HepG2 (cell line): ENCODE measurements at regions not wholly inside any gene's neighbourhood (a gene's known extent, or its start where the extent isn't known, plus 50 kb on each side); places are given as distances from the start of the nearest gene placed in this dataset.

Experiments
- ATAC-seq: fragments of 200-7000 bp; cut with Tn5 transposase; 3 replicates; pipeline ENCODE4 v1.9.1; 2020; ENCODE audit warnings: mild to moderate bottlenecking, moderate library complexity
- BruUV-seq: library from RNA; stranded (reverse); fragments of 400-500 nt; replicated peaks from 2 replicates; lab custom pipeline; 2021; lab: Mats Ljungman, UMichigan
- CTCF ChIA-PET: fragments of 300-600 bp; formaldehyde crosslinking; extraction: SDS; loops from one replicate; lab custom pipeline; 2021; ENCODE audit warnings: low total read pairs, inconsistent platforms, low intra/inter-chr PET ratio; lab: Yijun Ruan, JAX
- POLR2A ChIA-PET: fragments of 350-600 bp; sonication (Branson Sonifier 250); formaldehyde crosslinking; loops from one replicate; lab custom pipeline; 2020; ENCODE audit warnings: antibody characterized with exemption, inconsistent platforms; lab: Yijun Ruan, JAX
- DNase-seq: peaks from one replicate; pipeline ENCODE4 v3.0.0-alpha.2; 2015; ENCODE audit warnings: low spot score
- FAIRE-seq: peaks from 3 replicates; lab custom pipeline; 2011; peaks lifted over from hg19 to GRCh38; lab: Jason Lieb, UNC
- H2AFZ ChIP-seq: one replicate; pipeline ENCODE4 v1.6.1; 2011; ENCODE audit warnings: low read length, inconsistent platforms
- H3K27ac ChIP-seq: fragments of 300-600 bp; 3 replicates; pipeline ENCODE4 v1.8.0; 2011; ENCODE audit warnings: mixed run types, mild to moderate bottlenecking, mixed read lengths, low read length, inconsistent platforms; ENCODE audit not compliant: insufficient read depth; ENCODE audit errors: extremely low read length
- H3K27me3 ChIP-seq, 2 experiments: fragments of 200-600 bp in 1 of 2; 2 replicates in 1 of 2; 3 replicates in 1 of 2; pipeline versions ENCODE4 v1.6.0 to v1.8.0; 2011; ENCODE audit warnings: low read length in 2 of 2, mild to moderate bottlenecking in 2 of 2, moderate library complexity in 2 of 2, inconsistent platforms in 1 of 2; ENCODE audit not compliant: insufficient read depth in 2 of 2, control insufficient read depth in 1 of 2
- H3K36me3 ChIP-seq, 2 experiments: fragments of 200-600 bp in 1 of 2; replicated peaks in 1 of 2; 2 replicates in 1 of 2; 3 replicates in 1 of 2; pipeline versions ENCODE4 v1.5.1 to v1.8.0; 2011; ENCODE audit warnings: low read length in 2 of 2, inconsistent platforms in 1 of 2; ENCODE audit not compliant: insufficient read depth in 2 of 2, control insufficient read depth in 1 of 2
- H3K4me1 ChIP-seq: 2 replicates; pipeline ENCODE4 v1.5.1; 2012; ENCODE audit warnings: low read length, inconsistent platforms; ENCODE audit not compliant: insufficient read depth
- H3K4me2 ChIP-seq: 2 replicates; pipeline ENCODE4 v1.6.0; 2011; ENCODE audit warnings: low read depth, low read length, inconsistent platforms
- H3K4me3 ChIP-seq, 3 experiments: fragments of 200-600 bp in 1 of 3; sonication (generic), shearing (Covaris generic) in 1 of 3; replicated peaks in 1 of 3; 2 replicates each; pipeline ENCODE4 v1.5.1; 2011 to 2016; ENCODE audit warnings: low read length in 3 of 3, inconsistent platforms in 2 of 3, low read depth in 2 of 3, mild to moderate bottlenecking in 2 of 3, control low read depth in 1 of 3, mixed read lengths in 1 of 3; ENCODE audit not compliant: insufficient read depth in 1 of 3
- H3K79me2 ChIP-seq: one replicate; pipeline ENCODE4 v1.6.1; 2011; ENCODE audit warnings: low read length, inconsistent platforms; ENCODE audit not compliant: insufficient read depth
- H3K9ac ChIP-seq: 2 replicates; pipeline ENCODE4 v1.6.0; 2011; ENCODE audit warnings: mild to moderate bottlenecking, low read depth, low read length, inconsistent platforms; ENCODE audit not compliant: insufficient read depth
- H3K9me3 ChIP-seq: 2 replicates; pipeline ENCODE4 v1.5.1; 2012; ENCODE audit warnings: mild to moderate bottlenecking, low read length
- H4K20me1 ChIP-seq: 2 replicates; pipeline ENCODE4 v1.6.0; 2011; ENCODE audit warnings: inconsistent platforms, mild to moderate bottlenecking, low read length, moderate library complexity; ENCODE audit not compliant: insufficient read depth
- ETV5 ChIP-seq: IDR thresholded peaks from 2 replicates; pipeline ENCODE4 v1.6.1; 2018; ENCODE audit warnings: missing biosample characterization, missing genetic modification reagents, inconsistent platforms, borderline replicate concordance
- IKZF1 ChIP-seq: fragments of 450-650 bp; IDR thresholded peaks from 2 replicates; pipeline ENCODE4 v1.7.1; 2016
- MATR3 ChIP-seq: sonication (generic); formaldehyde crosslinking; IDR thresholded peaks from 2 replicates; pipeline ENCODE4 v1.4.0; 2020; ENCODE audit warnings: missing genetic modification reagents
- PLRG1 ChIP-seq: fragments of 450-650 bp; conservative IDR thresholded peaks from 2 replicates; pipeline ENCODE4 v1.6.1; 2016
- REXO4 ChIP-seq: sonication (generic); formaldehyde crosslinking; IDR thresholded peaks from 2 replicates; pipeline ENCODE4 v1.8.0; 2022; ENCODE audit warnings: missing genetic modification reagents, mild to moderate bottlenecking, borderline replicate concordance
- SOX13 ChIP-seq, 3 experiments: fragments of 450-650 bp in 1 of 3; sonication (generic) in 1 of 3; formaldehyde crosslinking in 1 of 3; IDR thresholded peaks in 2 of 3; conservative IDR thresholded peaks in 1 of 3; 2 replicates each; pipeline versions ENCODE4 v1.5.0 to v1.6.1; 2016 to 2020; ENCODE audit warnings: antibody characterized with exemption in 1 of 3, mild to moderate bottlenecking in 1 of 3, missing compliant biosample characterization in 1 of 3, missing genetic modification reagents in 1 of 3, moderate library complexity in 1 of 3
- YEATS4 ChIP-seq: sonication (generic); formaldehyde crosslinking; IDR thresholded peaks from 2 replicates; pipeline ENCODE4 v1.4.0; 2020; ENCODE audit warnings: missing genetic modification reagents, borderline replicate concordance
- ZFP37 ChIP-seq: sonication (generic); formaldehyde crosslinking; IDR thresholded peaks from 2 replicates; pipeline ENCODE4 v1.4.0; 2020; ENCODE audit warnings: missing genetic modification reagents, borderline replicate concordance
- ZIK1 ChIP-seq: sonication (generic); formaldehyde crosslinking; IDR thresholded peaks from 2 replicates; pipeline ENCODE4 v1.5.0; 2020; ENCODE audit warnings: mild to moderate bottlenecking, low read depth, missing genetic modification reagents, borderline replicate concordance
- ZNF225 ChIP-seq: sonication (generic); formaldehyde crosslinking; IDR thresholded peaks from 2 replicates; pipeline ENCODE4 v1.4.0; 2020; ENCODE audit warnings: mild to moderate bottlenecking, missing genetic modification reagents
- ZNF460 ChIP-seq: sonication (generic); formaldehyde crosslinking; IDR thresholded peaks from 2 replicates; pipeline ENCODE4 v1.5.1; 2020; ENCODE audit warnings: missing genetic modification reagents, mild to moderate bottlenecking, borderline replicate concordance
- ZNF710 ChIP-seq: sonication (generic); formaldehyde crosslinking; IDR thresholded peaks from 2 replicates; pipeline ENCODE4 v1.5.0; 2020; ENCODE audit warnings: mild to moderate bottlenecking, missing genetic modification reagents, borderline replicate concordance
- ZNF720 ChIP-seq: sonication (generic); formaldehyde crosslinking; IDR thresholded peaks from 2 replicates; pipeline ENCODE4 v1.4.0; 2020; ENCODE audit warnings: missing genetic modification reagents
- ZNF724P ChIP-seq: sonication (generic); formaldehyde crosslinking; IDR thresholded peaks from 2 replicates; pipeline ENCODE4 v1.8.0; 2022; ENCODE audit warnings: missing genetic modification reagents, borderline replicate concordance
- ZUFSP ChIP-seq: sonication (generic); formaldehyde crosslinking; IDR thresholded peaks from 2 replicates; pipeline ENCODE4 v1.9.0; 2021; ENCODE audit warnings: missing genetic modification reagents, mild to moderate bottlenecking, borderline replicate concordance
- whole genome bisulfite sequencing: methylation state at CpG from one replicate; pipeline ENCODE4 v1.1.6; 2017; ENCODE audit warnings: low lambda C conversion rate; 5-methylcytosine and 5-hydroxymethylcytosine counted together
- in situ Hi-C: cut with HindIII; loops from 2 replicates; pipeline ENCODE4 v1.10.0; 2017; ENCODE audit warnings: low pct_unique_long_range_greater_than_20kb; ENCODE audit not compliant: extremely low pct_ligation_motif_present
- intact Hi-C: fragments of 100-400 bp; cut with micrococcal nuclease; formaldehyde crosslinking; loops from one replicate; pipeline ENCODE4 v1.10.0; 2022; ENCODE audit not compliant: unreplicated experiment
- TF ChIP-seq, protein P1 (sequence below): IDR thresholded peaks from 2 replicates; pipeline ENCODE4 v1.6.1; 2018; ENCODE audit warnings: missing genetic modification reagents
- TF ChIP-seq, protein P2 (sequence below): sonication (generic); formaldehyde crosslinking; IDR thresholded peaks from 2 replicates; pipeline ENCODE4 v1.8.0; 2022; ENCODE audit warnings: mild to moderate bottlenecking, missing genetic modification reagents, borderline replicate concordance

DNA sequence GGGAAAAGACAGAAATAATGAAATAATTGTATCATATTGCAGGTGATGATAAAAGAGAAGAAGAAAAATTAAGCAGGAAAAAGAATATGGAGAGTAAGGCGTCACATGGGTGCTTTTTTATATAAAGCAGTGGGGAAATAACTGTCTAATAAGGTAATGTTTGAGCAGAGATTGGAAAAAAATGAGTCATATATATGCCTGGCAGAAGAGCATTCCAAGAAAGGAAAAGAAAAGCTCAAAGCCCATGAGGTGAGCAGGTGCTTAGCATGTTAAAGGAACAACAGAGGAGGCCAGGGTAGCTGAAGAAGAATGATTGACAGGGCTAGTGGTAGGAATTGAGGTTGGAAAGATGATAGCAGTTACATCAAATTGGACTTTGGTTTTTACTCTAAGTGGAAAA lies 739.5 kb downstream of the SORCS1 start:
- no peak for TF ChIP-seq PLRG1
- TF ChIP-seq ZNF225, result no peak
- TF ChIP-seq ZNF720 (CRISPR knock-in tag), result no peak
- TF ChIP-seq ETV5 (CRISPR knock-in tag), result no peak
- TF ChIP-seq, protein P1, sequence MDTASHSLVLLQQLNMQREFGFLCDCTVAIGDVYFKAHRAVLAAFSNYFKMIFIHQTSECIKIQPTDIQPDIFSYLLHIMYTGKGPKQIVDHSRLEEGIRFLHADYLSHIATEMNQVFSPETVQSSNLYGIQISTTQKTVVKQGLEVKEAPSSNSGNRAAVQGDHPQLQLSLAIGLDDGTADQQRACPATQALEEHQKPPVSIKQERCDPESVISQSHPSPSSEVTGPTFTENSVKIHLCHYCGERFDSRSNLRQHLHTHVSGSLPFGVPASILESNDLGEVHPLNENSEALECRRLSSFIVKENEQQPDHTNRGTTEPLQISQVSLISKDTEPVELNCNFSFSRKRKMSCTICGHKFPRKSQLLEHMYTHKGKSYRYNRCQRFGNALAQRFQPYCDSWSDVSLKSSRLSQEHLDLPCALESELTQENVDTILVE (CRISPR knock-in tag), result no peak
- TF ChIP-seq IKZF1, result no peak
- no peak for TF ChIP-seq ZUFSP (CRISPR knock-in tag)
- no peak for TF ChIP-seq ZNF724P (CRISPR knock-in tag)
- TF ChIP-seq ZNF710 (CRISPR knock-in tag), result no peak
- no peak for TF ChIP-seq ZIK1 (CRISPR knock-in tag)
- TF ChIP-seq REXO4 (CRISPR knock-in tag), result no peak
- no peak for TF ChIP-seq YEATS4 (CRISPR knock-in tag)
- TF ChIP-seq SOX13 (IDR thresholded peaks at IDR 0.05), result no peak
- TF ChIP-seq SOX13 (CRISPR knock-in tag; conservative IDR thresholded peaks at IDR 0.05 in 1 of 2, IDR thresholded peaks at IDR 0.05 in 1 of 2), result no peak
- TF ChIP-seq MATR3 (CRISPR knock-in tag), result no peak
- TF ChIP-seq, protein P2, sequence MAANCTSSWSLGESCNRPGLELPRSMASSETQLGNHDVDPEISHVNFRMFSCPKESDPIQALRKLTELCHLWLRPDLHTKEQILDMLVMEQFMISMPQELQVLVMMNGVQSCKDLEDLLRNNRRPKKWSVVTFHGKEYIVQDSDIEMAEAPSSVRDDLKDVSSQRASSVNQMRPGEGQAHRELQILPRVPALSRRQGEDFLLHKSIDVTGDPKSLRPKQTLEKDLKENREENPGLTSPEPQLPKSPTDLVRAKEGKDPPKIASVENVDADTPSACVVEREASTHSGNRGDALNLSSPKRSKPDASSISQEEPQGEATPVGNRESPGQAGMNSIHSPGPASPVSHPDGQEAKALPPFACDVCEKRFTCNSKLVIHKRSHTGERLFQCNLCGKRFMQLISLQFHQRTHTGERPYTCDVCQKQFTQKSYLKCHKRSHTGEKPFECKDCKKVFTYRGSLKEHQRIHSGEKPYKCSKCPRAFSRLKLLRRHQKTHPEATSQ, result no peak
- TF ChIP-seq ZNF460, result no peak
- TF ChIP-seq ZFP37, result no peak
- H2AFZ ChIP-seq, result no peak overlapping the region
- peaks cover 62% of the 10 kb centered on the region for H3K9me3 ChIP-seq
- in situ Hi-C loops, result no loop called here
- ChIA-PET CTCF (no interaction called here), POLR2A (no interaction called here)
- H3K27me3 ChIP-seq, result no peaks in the 10 kb centered on the region
- H3K9ac ChIP-seq, result no peak overlapping the region
- BruUV-seq, result no TSS peak
- FAIRE-seq (no peak), ATAC-seq (no peak), DNase-seq (no peak)
- H4K20me1 ChIP-seq, result no peaks in the 10 kb centered on the region
- no peaks in the 10 kb centered on the region for H3K79me2 ChIP-seq
- H3K4me2 ChIP-seq, result no peak overlapping the region
- no peaks in the 10 kb centered on the region for H3K36me3 ChIP-seq
- H3K4me3 ChIP-seq, result no peak overlapping the region
- H3K27ac ChIP-seq, result no peak overlapping the region
- WGBS, result 0% methylated on average over 1 of the region's 1 CpG
- intact Hi-C loops, result no loop called here
- no peaks in the 10 kb centered on the region for H3K4me1 ChIP-seq
